GM19372 (cell line): ENCODE measurements at regions not wholly inside any gene's neighbourhood (a gene's known extent, or its start where the extent isn't known, plus 50 kb on each side); places are given as distances from the start of the nearest gene placed in this dataset.
"Not testable (repeated sequence)": the region's sequence is repeated elsewhere in the genome, so short reads cannot be mapped to it uniquely, and the experiment has no call there.

ENCODE experiments used
- ATAC-seq: cut with Tn5 transposase; IDR thresholded peaks from one replicate; pipeline ENCODE4 v1.9.1; 2021; ENCODE audit warnings: mild to moderate bottlenecking, low read depth, moderate library complexity; ENCODE audit not compliant: unreplicated experiment

- no peak for ATAC-seq
Measured at GRCh38 chr6:66628917-66629316, 921.9 kb upstream of the EYS start.

GRCh38 chr6:66623050-66623449 is 916.0 kb upstream of the EYS start:
- no peak for ATAC-seq

- no peak for ATAC-seq
Measured at GRCh38 chr6:66605971-66606370, 898.9 kb upstream of the EYS start.

- no peak for ATAC-seq
Measured at GRCh38 chr6:66605011-66605410, 898.0 kb upstream of the EYS start.

GRCh38 chr6:66599541-66599940 is 892.5 kb upstream of the EYS start:
- no peak for ATAC-seq

- no peak for ATAC-seq
Measured at GRCh38 chr6:66578362-66578761, 871.3 kb upstream of the EYS start.

- no peak for ATAC-seq
Measured at GRCh38 chr6:66568271-66568670, 861.2 kb upstream of the EYS start.

GRCh38 chr6:66561479-66561878 is 854.5 kb upstream of the EYS start:
- ATAC-seq, result no peak

- ATAC-seq, result no peak
Measured at GRCh38 chr6:66558189-66558588, 851.2 kb upstream of the EYS start.

GRCh38 chr6:66556936-66557335 is 849.9 kb upstream of the EYS start:
- ATAC-seq, result no peak

- ATAC-seq, result no peak
Measured at GRCh38 chr6:66555082-66555481, 848.1 kb upstream of the EYS start.

GRCh38 chr6:66553441-66553840 is 846.4 kb upstream of the EYS start:
- no peak for ATAC-seq

GRCh38 chr6:66538551-66539135 is 831.6 kb upstream of the EYS start:
- no peak for ATAC-seq

- ATAC-seq, result no peak
Measured at GRCh38 chr6:66533921-66534404, 826.9 kb upstream of the EYS start.

GRCh38 chr6:66526061-66526460 is 819.0 kb upstream of the EYS start:
- ATAC-seq, result no peak

- no peak for ATAC-seq
Measured at GRCh38 chr6:66522864-66523263, 815.8 kb upstream of the EYS start.

GRCh38 chr6:66516377-66516776 is 809.4 kb upstream of the EYS start:
- ATAC-seq, result no peak

GRCh38 chr6:66508433-66508832 is 801.4 kb upstream of the EYS start:
- ATAC-seq, result no peak

- ATAC-seq, result no peak
Measured at GRCh38 chr6:66499851-66500250, 792.8 kb upstream of the EYS start.

GRCh38 chr6:66496659-66497058 is 789.6 kb upstream of the EYS start:
- no peak for ATAC-seq

GRCh38 chr6:66494643-66495042 is 787.6 kb upstream of the EYS start:
- ATAC-seq, result not testable (repeated sequence)

- ATAC-seq, result no peak
Measured at GRCh38 chr6:66489269-66489987, 782.4 kb upstream of the EYS start.
